GM12874 (cell line): ENCODE measurements at regions not wholly inside any gene's neighbourhood (a gene's known extent, or its start where the extent isn't known, plus 50 kb on each side); places are given as distances from the start of the nearest gene placed in this dataset.

Experiments used
- TF ChIP-seq, protein P1 (sequence below): IDR thresholded peaks from 2 replicates; pipeline ENCODE4 v1.5.1; 2011; ENCODE audit warnings: low read depth, mild to moderate bottlenecking, control low read depth, low read length, moderate library complexity; ENCODE audit not compliant: insufficient read depth

DNA sequence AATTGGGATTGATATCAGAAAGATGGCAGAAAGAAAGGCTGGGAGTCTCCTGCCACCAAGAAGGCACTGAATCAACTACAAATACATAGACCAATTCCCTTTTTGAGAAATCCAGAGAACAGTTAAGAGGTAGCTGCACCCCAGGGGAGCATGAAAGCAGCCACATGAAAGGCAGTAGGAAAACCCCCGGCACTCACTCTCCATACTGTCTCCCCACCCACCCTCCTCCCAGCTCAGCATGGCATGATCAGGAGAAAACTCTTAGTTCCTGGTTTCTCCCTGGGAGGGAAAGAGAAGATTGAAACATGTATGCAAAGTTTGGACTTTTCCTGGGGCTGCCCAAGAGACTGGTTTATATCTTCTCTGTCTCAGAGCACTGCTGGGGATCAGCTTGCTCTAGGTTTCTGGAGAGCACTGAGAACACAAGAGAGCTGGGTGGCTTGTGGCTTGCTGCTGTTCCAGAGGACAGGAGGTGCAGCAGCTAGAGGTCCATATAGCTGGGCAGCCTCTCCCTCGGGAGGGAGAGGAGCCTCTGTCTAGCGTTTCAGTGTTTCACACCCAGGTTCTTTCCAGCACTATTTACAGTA, 305.7 kb downstream of the PDGFC start:
- TF ChIP-seq, protein P1, sequence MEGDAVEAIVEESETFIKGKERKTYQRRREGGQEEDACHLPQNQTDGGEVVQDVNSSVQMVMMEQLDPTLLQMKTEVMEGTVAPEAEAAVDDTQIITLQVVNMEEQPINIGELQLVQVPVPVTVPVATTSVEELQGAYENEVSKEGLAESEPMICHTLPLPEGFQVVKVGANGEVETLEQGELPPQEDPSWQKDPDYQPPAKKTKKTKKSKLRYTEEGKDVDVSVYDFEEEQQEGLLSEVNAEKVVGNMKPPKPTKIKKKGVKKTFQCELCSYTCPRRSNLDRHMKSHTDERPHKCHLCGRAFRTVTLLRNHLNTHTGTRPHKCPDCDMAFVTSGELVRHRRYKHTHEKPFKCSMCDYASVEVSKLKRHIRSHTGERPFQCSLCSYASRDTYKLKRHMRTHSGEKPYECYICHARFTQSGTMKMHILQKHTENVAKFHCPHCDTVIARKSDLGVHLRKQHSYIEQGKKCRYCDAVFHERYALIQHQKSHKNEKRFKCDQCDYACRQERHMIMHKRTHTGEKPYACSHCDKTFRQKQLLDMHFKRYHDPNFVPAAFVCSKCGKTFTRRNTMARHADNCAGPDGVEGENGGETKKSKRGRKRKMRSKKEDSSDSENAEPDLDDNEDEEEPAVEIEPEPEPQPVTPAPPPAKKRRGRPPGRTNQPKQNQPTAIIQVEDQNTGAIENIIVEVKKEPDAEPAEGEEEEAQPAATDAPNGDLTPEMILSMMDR: no peak

- TF ChIP-seq, protein P1: no peak
Observed at GRCh38 chr4:156663663-156664062, 307.9 kb downstream of the PDGFC start.

- TF ChIP-seq, protein P1: no peak
Observed at GRCh38 chr4:156662921-156663320, 308.7 kb downstream of the PDGFC start.

DNA sequence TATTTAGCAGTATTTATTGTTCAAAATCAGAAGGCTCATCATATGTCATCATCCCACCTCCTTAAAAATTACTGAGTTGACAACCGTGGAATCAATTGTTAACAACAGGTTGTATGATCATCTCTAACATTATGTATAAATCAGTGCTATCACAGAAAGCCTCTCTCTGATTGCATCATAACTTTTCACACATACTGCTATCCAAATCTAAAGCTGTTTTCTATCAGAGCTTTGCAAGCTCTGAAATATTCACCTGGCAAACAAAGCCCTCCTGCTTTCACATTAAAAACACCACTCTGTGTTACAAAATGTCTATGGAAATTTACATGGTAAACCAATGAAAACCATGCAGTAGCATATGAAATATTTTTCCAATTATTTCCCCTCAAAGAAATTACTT, 310.0 kb downstream of the PDGFC start:
- TF ChIP-seq, protein P1: no peak

DNA sequence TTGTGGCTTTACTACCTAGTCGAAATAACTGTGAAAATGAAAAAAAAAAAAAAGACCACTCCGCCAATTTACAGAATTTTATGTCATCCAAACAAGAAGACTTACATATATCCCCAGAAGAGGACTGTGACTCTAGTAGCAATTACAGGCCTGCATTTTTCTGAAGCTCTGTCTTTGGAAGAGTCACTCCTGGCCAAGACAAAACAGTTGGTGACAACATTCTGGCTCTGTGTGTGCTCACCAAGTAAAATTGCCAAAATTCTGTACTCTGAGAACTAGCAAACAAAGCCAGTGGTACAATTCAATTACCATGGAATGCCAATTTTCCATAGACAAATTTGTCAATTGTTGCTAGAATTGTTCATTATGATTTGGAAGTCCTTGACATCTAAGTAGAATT, 311.1 kb downstream of the PDGFC start:
- TF ChIP-seq, protein P1: no peak

GRCh38 chr4:156659983-156660382, 311.6 kb downstream of the PDGFC start:
- TF ChIP-seq, protein P1: no peak

GRCh38 chr4:156659570-156659969, 312.0 kb downstream of the PDGFC start:
- TF ChIP-seq, protein P1: no peak
